WTC11 (cell line): ENCODE measurements at regions not wholly inside any gene's neighbourhood (a gene's known extent, or its start where the extent isn't known, plus 50 kb on each side); places are given as distances from the start of the nearest gene placed in this dataset.

Source experiments
- FOXJ3 ChIP-seq: sonication (generic); formaldehyde crosslinking; IDR thresholded peaks from 2 replicates; pipeline ENCODE4 v1.9.0; 2021; ENCODE audit warnings: missing genetic modification reagents, mild to moderate bottlenecking, borderline replicate concordance
- JUN ChIP-seq: sonication (generic); formaldehyde crosslinking; IDR thresholded peaks from 2 replicates; pipeline ENCODE4 v1.8.0; 2023; ENCODE audit warnings: mild to moderate bottlenecking, missing genetic modification reagents
- KAT7 ChIP-seq: sonication (generic); formaldehyde crosslinking; IDR thresholded peaks from 2 replicates; pipeline ENCODE4 v1.8.1; 2023; ENCODE audit warnings: missing genetic modification reagents, mild to moderate bottlenecking, borderline replicate concordance
- NFE2L1 ChIP-seq: sonication (generic); formaldehyde crosslinking; IDR thresholded peaks from 2 replicates; pipeline ENCODE4 v1.8.1; 2023; ENCODE audit warnings: missing genetic modification reagents
- NR3C1 ChIP-seq: sonication (generic); formaldehyde crosslinking; conservative IDR thresholded peaks from 2 replicates; pipeline ENCODE4 v1.8.1; 2023; ENCODE audit warnings: low read depth, mild to moderate bottlenecking, missing genetic modification reagents
- PREB ChIP-seq: sonication (generic); formaldehyde crosslinking; IDR thresholded peaks from 2 replicates; pipeline ENCODE4 v1.8.1; 2022; ENCODE audit warnings: mild to moderate bottlenecking, missing genetic modification reagents, moderate library complexity, borderline replicate concordance
- SMAD3 ChIP-seq: sonication (generic); formaldehyde crosslinking; IDR thresholded peaks from 2 replicates; pipeline ENCODE4 v1.8.0; 2022; ENCODE audit warnings: missing genetic modification reagents, mild to moderate bottlenecking, borderline replicate concordance
- TF ChIP-seq, protein P1 (sequence below): sonication (generic); formaldehyde crosslinking; IDR thresholded peaks from 2 replicates; pipeline ENCODE4 v1.8.0; 2022; ENCODE audit warnings: mild to moderate bottlenecking, missing genetic modification reagents
- TF ChIP-seq, protein P2 (sequence below): fragments of 200-600 bp; IDR thresholded peaks from 2 replicates; pipeline ENCODE4 v1.8.0; 2022; ENCODE audit warnings: antibody characterized with exemption
- TF ChIP-seq, protein P3 (sequence below): sonication (generic); formaldehyde crosslinking; conservative IDR thresholded peaks from 2 replicates; pipeline ENCODE4 v1.8.1; 2022; ENCODE audit warnings: mild to moderate bottlenecking, missing genetic modification reagents
- TF ChIP-seq, protein P4 (sequence below): sonication (generic); formaldehyde crosslinking; IDR thresholded peaks from 2 replicates; pipeline ENCODE4 v1.8.1; 2023; ENCODE audit warnings: mild to moderate bottlenecking, moderate library complexity, missing genetic modification reagents
- TF ChIP-seq, protein P5 (sequence below): sonication (generic); formaldehyde crosslinking; IDR thresholded peaks from 2 replicates; pipeline ENCODE4 v1.8.1; 2023; ENCODE audit warnings: mild to moderate bottlenecking, missing genetic modification reagents, moderate library complexity

DNA sequence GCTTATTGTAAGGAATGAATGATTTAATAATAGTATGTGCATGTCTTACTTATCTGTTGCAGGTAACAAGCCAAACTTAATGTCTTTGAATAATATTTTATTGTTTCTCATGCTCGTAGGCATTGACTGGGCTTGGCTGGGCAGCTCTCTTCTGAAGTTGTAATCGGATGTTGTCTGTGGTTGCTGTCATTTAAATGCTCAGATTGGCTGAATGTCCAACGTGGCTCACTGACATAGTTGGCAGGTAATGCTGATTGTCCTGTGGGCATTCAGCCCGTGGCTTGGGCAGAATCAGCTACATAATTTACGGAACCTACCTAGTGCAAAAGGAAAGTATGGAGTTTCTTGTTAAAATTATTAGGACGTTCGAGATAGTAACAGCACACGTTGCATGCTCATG is 297.4 kb upstream of the GBE1 start:
- TF ChIP-seq, protein P1, sequence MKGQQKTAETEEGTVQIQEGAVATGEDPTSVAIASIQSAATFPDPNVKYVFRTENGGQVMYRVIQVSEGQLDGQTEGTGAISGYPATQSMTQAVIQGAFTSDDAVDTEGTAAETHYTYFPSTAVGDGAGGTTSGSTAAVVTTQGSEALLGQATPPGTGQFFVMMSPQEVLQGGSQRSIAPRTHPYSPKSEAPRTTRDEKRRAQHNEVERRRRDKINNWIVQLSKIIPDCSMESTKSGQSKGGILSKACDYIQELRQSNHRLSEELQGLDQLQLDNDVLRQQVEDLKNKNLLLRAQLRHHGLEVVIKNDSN (CRISPR knock-in tag), result no peak
- TF ChIP-seq, protein P2, sequence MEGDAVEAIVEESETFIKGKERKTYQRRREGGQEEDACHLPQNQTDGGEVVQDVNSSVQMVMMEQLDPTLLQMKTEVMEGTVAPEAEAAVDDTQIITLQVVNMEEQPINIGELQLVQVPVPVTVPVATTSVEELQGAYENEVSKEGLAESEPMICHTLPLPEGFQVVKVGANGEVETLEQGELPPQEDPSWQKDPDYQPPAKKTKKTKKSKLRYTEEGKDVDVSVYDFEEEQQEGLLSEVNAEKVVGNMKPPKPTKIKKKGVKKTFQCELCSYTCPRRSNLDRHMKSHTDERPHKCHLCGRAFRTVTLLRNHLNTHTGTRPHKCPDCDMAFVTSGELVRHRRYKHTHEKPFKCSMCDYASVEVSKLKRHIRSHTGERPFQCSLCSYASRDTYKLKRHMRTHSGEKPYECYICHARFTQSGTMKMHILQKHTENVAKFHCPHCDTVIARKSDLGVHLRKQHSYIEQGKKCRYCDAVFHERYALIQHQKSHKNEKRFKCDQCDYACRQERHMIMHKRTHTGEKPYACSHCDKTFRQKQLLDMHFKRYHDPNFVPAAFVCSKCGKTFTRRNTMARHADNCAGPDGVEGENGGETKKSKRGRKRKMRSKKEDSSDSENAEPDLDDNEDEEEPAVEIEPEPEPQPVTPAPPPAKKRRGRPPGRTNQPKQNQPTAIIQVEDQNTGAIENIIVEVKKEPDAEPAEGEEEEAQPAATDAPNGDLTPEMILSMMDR, result no peak
- TF ChIP-seq KAT7 (CRISPR knock-in tag), result no peak
- TF ChIP-seq JUN (CRISPR knock-in tag), result no peak
- no peak for TF ChIP-seq SMAD3 (CRISPR knock-in tag)
- TF ChIP-seq, protein P3, sequence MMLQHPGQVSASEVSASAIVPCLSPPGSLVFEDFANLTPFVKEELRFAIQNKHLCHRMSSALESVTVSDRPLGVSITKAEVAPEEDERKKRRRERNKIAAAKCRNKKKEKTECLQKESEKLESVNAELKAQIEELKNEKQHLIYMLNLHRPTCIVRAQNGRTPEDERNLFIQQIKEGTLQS (CRISPR knock-in tag), result no peak
- TF ChIP-seq, protein P4, sequence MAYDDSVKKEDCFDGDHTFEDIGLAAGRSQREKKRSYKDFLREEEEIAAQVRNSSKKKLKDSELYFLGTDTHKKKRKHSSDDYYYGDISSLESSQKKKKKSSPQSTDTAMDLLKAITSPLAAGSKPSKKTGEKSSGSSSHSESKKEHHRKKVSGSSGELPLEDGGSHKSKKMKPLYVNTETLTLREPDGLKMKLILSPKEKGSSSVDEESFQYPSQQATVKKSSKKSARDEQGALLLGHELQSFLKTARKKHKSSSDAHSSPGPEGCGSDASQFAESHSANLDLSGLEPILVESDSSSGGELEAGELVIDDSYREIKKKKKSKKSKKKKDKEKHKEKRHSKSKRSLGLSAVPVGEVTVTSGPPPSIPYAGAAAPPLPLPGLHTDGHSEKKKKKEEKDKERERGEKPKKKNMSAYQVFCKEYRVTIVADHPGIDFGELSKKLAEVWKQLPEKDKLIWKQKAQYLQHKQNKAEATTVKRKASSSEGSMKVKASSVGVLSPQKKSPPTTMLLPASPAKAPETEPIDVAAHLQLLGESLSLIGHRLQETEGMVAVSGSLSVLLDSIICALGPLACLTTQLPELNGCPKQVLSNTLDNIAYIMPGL (CRISPR knock-in tag), result no peak
- TF ChIP-seq FOXJ3, result no peak
- no peak for TF ChIP-seq NFE2L1
- TF ChIP-seq NR3C1 (CRISPR knock-in tag), result no peak
- no peak for TF ChIP-seq PREB (CRISPR knock-in tag)
- TF ChIP-seq, protein P5, sequence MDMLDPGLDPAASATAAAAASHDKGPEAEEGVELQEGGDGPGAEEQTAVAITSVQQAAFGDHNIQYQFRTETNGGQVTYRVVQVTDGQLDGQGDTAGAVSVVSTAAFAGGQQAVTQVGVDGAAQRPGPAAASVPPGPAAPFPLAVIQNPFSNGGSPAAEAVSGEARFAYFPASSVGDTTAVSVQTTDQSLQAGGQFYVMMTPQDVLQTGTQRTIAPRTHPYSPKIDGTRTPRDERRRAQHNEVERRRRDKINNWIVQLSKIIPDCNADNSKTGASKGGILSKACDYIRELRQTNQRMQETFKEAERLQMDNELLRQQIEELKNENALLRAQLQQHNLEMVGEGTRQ (CRISPR knock-in tag), result no peak
